Effector memory CD8-positive, alpha-beta T cell (primary cell): ENCODE measurements at regions not wholly inside any gene's neighbourhood (a gene's known extent, or its start where the extent isn't known, plus 50 kb on each side); places are given as distances from the start of the nearest gene placed in this dataset.
"Not testable (repeated sequence)": the region's sequence is repeated elsewhere in the genome, so short reads cannot be mapped to it uniquely, and the experiment has no call there.

Experiments used
- ATAC-seq: fragments of 150-1000 bp; cut with Tn5 transposase; replicated peaks from 2 replicates; pipeline ENCODE4 v1.10.0; 2021; ENCODE audit warnings: mild to moderate bottlenecking, moderate library complexity
- DNase-seq, 3 experiments: peaks; one replicate each; pipeline ENCODE4 v3.0.0; 2021
- H3K27ac Mint-ChIP-seq, 2 donors: one replicate each; pipeline ENCODE4 v1.8.0; 2022; ENCODE audit warnings: mild to moderate bottlenecking in 2 of 2, mixed read lengths in 2 of 2, moderate library complexity in 2 of 2
- H3K27me3 Mint-ChIP-seq, 2 donors: one replicate each; pipeline ENCODE4 v1.8.0; 2022; ENCODE audit warnings: mixed read lengths in 2 of 2
- H3K36me3 Mint-ChIP-seq: one replicate; pipeline ENCODE4 v1.8.0; 2022; ENCODE audit warnings: mild to moderate bottlenecking, moderate library complexity, mixed read lengths; ENCODE audit not compliant: insufficient read depth
- H3K4me1 Mint-ChIP-seq, 2 donors: one replicate each; pipeline ENCODE4 v1.8.0; 2022; ENCODE audit warnings: low read depth in 2 of 2, mixed read lengths in 2 of 2
- H3K4me3 Mint-ChIP-seq, 2 donors: one replicate each; pipeline ENCODE4 v1.8.0; 2022; ENCODE audit warnings: mild to moderate bottlenecking in 2 of 2, mixed read lengths in 2 of 2, moderate library complexity in 2 of 2
- H3K9me3 Mint-ChIP-seq, 2 donors: one replicate each; pipeline ENCODE4 v1.8.0; 2022; ENCODE audit warnings: mixed read lengths in 2 of 2

DNA sequence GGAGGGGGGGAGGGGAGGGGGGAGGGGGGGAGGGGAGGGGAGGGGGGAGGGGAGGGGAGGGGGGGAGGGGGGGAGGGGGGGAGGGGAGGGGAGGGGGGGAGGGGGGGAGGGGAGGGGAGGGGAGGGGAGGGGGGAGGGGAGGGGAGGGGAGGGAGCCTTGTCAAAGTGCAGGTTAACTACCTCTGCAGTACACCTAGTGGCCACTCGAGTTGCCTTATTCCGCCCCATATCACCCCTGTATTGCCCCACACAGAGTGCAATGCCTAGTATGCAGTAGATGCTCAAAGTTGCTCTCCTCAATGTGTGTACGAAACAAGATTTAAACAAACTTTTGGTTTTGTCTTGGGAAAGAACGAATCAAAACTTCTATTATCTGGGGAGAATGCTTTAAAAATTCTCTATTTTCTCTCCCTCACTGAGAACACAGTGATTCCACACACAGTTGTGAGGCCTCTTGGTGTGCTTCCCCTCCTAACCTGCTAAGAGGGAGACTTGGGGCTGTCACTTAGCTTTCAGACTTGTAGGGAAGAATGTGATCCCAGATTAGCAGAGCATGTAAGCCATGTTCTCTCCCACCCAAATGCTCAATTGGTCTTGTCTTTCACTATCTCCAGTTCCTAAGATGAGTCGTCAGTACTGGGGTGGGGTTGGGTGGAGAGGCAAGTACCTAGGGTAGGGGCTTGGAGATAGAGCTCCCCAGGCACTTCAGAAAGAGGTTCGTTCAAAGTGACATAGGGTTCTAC, 79.7 kb upstream of the MAP10 start:
- H3K27me3 Mint-ChIP-seq, result peaks cover 22 to 32% of the 10 kb centered on the region in 2 donors
- H3K27ac Mint-ChIP-seq, result no peak overlapping the region
- ATAC-seq, result no peak
- DNase-seq, result no peak
- peaks cover 5% of the 10 kb centered on the region for H3K36me3 Mint-ChIP-seq
- H3K4me1 Mint-ChIP-seq, result peaks cover 8 to 10% of the 10 kb centered on the region in 2 donors
- H3K9me3 Mint-ChIP-seq, result no peaks in the 10 kb centered on the region
- H3K4me3 Mint-ChIP-seq, result no peak overlapping the region

DNA sequence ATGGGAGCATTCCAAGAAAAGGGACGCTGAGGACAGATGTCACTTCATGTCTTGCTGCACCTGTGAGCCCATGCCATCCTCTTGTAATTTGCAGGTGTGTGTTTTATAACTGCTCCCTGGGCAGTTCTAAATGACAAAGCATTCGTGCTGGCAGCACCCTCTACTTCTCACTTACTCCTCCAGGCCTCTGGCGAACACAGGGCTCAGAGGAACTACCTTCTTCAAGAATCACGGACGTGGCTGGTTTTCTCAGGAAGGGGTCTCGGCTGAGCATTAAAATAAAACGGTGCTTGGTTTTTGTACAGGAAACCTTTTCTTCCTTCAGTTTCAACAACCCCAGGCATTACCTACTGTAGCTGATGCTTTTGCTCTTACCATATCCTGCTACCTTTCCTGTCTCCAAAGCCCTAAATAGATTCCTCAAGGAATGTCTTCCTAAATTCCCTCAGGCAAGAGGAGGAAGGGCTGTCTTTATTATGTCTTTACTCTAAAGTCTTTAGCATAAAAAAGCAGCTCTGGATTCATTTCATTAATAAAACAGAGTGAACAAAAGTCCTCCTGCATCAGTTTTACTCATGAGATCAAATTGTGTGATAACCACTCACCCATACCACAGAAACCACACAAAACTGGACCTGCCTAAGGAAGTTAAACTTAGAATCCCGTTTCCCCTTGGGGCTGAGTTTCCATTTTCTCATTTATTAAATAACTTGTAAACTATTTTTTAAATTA, 79.0 kb upstream of the MAP10 start:
- H3K27ac Mint-ChIP-seq, result no peak overlapping the region
- H3K4me3 Mint-ChIP-seq, result no peak overlapping the region
- H3K4me1 Mint-ChIP-seq, result peaks cover 8 to 10% of the 10 kb centered on the region in 2 donors
- peaks cover 22 to 30% of the 10 kb centered on the region in 2 donors for H3K27me3 Mint-ChIP-seq
- H3K36me3 Mint-ChIP-seq, result peaks cover 5% of the 10 kb centered on the region
- DNase-seq (no peak), ATAC-seq (no peak)
- H3K9me3 Mint-ChIP-seq, result no peaks in the 10 kb centered on the region

- H3K4me3 Mint-ChIP-seq, result no peak overlapping the region
- no peaks in the 10 kb centered on the region for H3K9me3 Mint-ChIP-seq
- DNase-seq (no peak), ATAC-seq (no peak)
- no peak overlapping the region for H3K27ac Mint-ChIP-seq
- peaks cover 5% of the 10 kb centered on the region for H3K36me3 Mint-ChIP-seq
- H3K27me3 Mint-ChIP-seq, result peaks cover 19 to 28% of the 10 kb centered on the region in 2 donors
- H3K4me1 Mint-ChIP-seq, result peaks cover 8 to 10% of the 10 kb centered on the region in 2 donors
Observed at GRCh38 chr1:232728507-232729263, 76.5 kb upstream of the MAP10 start.

GRCh38 chr1:232732344-232732910, 72.8 kb upstream of the MAP10 start:
- peaks cover 0 to 2% of the 10 kb centered on the region in 2 donors for H3K4me1 Mint-ChIP-seq
- no peaks in the 10 kb centered on the region for H3K36me3 Mint-ChIP-seq
- H3K27ac Mint-ChIP-seq, result no peak overlapping the region
- H3K9me3 Mint-ChIP-seq, result no peaks in the 10 kb centered on the region
- ATAC-seq, result no peak
- DNase-seq, result no peak
- H3K4me3 Mint-ChIP-seq, result no peak overlapping the region
- peaks cover 28 to 33% of the 10 kb centered on the region in 2 donors for H3K27me3 Mint-ChIP-seq

- no peak overlapping the region for H3K27ac Mint-ChIP-seq
- H3K4me3 Mint-ChIP-seq, result no peak overlapping the region
- ATAC-seq (no peak), DNase-seq (no peak)
- peaks cover 0 to 2% of the 10 kb centered on the region in 2 donors for H3K4me1 Mint-ChIP-seq
- no peaks in the 10 kb centered on the region for H3K9me3 Mint-ChIP-seq
- no peaks in the 10 kb centered on the region for H3K36me3 Mint-ChIP-seq
- peaks cover 0 to 18% of the 10 kb centered on the region in 2 donors for H3K27me3 Mint-ChIP-seq
Observed at GRCh38 chr1:232737917-232738316, 67.3 kb upstream of the MAP10 start.

GRCh38 chr1:232743999-232744398, 61.2 kb upstream of the MAP10 start:
- H3K27ac Mint-ChIP-seq, result no peak overlapping the region
- peaks cover 4 to 6% of the 10 kb centered on the region in 2 donors for H3K9me3 Mint-ChIP-seq
- no peak for DNase-seq
- peaks cover 0 to 10% of the 10 kb centered on the region in 2 donors for H3K27me3 Mint-ChIP-seq
- H3K4me3 Mint-ChIP-seq, result no peak overlapping the region
- ATAC-seq, result no peak
- H3K36me3 Mint-ChIP-seq, result no peaks in the 10 kb centered on the region
- no peaks in the 10 kb centered on the region for H3K4me1 Mint-ChIP-seq

- H3K4me3 Mint-ChIP-seq, result no peak overlapping the region
- H3K9me3 Mint-ChIP-seq, result peaks cover 4 to 11% of the 10 kb centered on the region in 2 donors
- DNase-seq, result no peak
- H3K4me1 Mint-ChIP-seq, result no peaks in the 10 kb centered on the region
- peaks cover 0 to 10% of the 10 kb centered on the region in 2 donors for H3K27me3 Mint-ChIP-seq
- ATAC-seq, result no peak
- H3K36me3 Mint-ChIP-seq, result no peaks in the 10 kb centered on the region
- no peak overlapping the region for H3K27ac Mint-ChIP-seq
Observed at GRCh38 chr1:232744847-232745246, 60.4 kb upstream of the MAP10 start.

DNA sequence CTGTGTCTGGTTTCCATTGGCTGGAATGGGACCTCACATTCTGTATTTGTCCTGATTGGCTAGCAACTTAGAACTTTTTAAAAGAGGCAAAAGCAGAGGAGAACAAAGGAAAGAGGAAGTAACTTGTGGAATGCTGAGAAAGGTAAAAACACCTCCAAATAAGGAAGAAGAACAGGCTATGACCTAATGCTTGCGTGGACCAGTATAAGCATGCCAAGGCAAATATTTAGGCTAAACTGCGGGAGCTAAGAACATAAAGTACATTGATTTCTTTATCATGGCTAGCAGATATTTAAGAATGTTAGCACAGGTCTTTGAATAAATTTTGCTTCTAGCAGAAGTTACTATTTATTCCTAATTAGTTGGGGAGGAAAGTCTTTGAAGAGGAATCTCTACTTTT, 59.5 kb upstream of the MAP10 start:
- Mint-ChIP-seq H3K9me3 (peaks cover 4 to 11% of the 10 kb centered on the region in 2 donors), H3K27me3 (peaks cover 0 to 10% of the 10 kb centered on the region in 2 donors)
- H3K36me3 Mint-ChIP-seq, DNase-seq, H3K4me1 Mint-ChIP-seq, ATAC-seq, H3K4me3 Mint-ChIP-seq, H3K27ac Mint-ChIP-seq: not testable (repeated sequence)

DNA sequence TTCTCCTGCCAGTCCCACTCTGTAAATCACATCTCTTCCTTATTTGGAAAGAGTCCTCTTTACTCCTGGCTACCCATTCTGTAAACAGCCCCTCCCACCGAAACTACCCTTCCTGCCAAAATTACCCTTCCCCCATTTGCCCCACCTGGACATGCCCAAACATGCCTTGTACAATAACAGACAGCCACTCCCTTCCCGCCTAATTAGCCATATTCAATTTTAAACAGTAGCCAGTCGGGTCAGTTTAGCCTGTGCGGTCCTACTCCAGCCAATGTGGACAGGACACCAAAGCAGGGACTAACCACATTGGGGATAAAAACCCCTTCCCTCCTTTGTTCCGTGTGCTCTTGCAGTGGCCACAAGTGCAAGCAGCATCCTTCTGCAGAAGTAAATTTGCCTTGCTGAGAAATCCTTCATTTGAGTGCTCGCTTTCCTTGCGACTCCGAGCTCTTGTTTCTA, 56.3 kb upstream of the MAP10 start:
- no peak overlapping the region for H3K4me3 Mint-ChIP-seq
- no peaks in the 10 kb centered on the region for H3K36me3 Mint-ChIP-seq
- no peaks in the 10 kb centered on the region for H3K4me1 Mint-ChIP-seq
- H3K9me3 Mint-ChIP-seq, result peaks cover 4 to 11% of the 10 kb centered on the region in 2 donors
- no peak for ATAC-seq
- no peak for DNase-seq
- H3K27ac Mint-ChIP-seq, result no peak overlapping the region
- peaks cover 0 to 17% of the 10 kb centered on the region in 2 donors for H3K27me3 Mint-ChIP-seq

DNA sequence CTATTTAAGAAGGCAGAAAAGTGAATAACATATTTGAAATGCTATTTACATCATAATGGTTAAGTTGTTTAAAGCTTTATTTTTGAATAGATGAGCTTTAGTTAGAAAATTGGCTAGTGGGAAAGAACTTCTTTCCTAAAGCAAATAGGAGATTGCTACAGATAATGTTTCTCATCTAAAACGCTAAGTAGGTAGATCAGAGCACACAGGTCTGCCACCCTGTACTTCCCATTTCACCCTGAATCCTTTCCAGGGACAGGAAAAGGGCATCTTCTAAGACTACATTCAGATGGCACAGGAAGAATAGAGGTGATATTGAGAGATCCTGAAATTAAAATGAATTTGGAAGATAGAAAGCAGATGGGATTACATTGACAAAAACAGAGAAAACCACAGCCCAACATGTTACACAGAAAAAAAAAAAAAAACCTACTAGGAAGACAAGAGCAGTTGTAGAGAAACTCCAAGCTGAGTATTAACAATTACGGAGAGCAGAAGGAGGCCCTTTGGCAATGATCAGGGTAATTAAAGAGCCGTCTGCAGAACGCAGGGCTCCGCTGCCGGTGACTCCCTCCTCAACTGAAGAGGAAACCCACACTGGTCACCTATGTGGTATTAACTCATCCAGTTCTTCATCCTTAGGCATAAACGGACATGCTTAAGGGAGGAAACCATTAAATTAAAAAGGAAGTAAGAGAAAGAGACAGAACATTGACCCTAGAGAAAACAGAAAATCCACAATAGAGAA, 53.6 kb upstream of the MAP10 start:
- H3K27me3 Mint-ChIP-seq, result peaks cover 0 to 7% of the 10 kb centered on the region in 2 donors

DNA sequence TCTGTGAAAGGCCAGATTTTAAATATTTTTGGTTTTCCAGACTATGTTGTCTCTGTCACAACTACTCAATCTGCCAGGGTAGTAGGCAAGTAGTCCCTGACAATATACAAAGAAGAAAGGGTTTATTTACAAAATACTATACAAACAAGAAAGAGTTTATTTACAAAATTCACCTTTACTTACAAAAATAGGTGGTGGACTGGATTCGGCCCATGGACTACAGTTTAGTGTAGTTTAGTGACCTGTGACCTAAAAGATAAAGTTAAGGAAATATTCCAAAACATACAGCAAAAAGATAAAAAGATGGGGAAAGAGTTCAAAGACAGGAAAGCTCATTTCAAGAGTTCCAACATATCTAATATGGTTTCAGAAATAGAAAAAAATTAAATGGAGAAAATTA, 52.9 kb upstream of the MAP10 start:
- H3K4me1 Mint-ChIP-seq, result no peaks in the 10 kb centered on the region
- peaks cover 4 to 11% of the 10 kb centered on the region in 2 donors for H3K9me3 Mint-ChIP-seq
- no peaks in the 10 kb centered on the region for H3K36me3 Mint-ChIP-seq
- H3K27ac Mint-ChIP-seq, result no peak overlapping the region
- peaks cover 0 to 7% of the 10 kb centered on the region in 2 donors for H3K27me3 Mint-ChIP-seq
- H3K4me3 Mint-ChIP-seq, result no peak overlapping the region
- DNase-seq (no peak), ATAC-seq (no peak)

More for the DNA sequence above, 53.6 kb upstream of the MAP10 start:
- Mint-ChIP-seq H3K4me1 (no peaks in the 10 kb centered on the region), H3K9me3 (peaks cover 4 to 11% of the 10 kb centered on the region in 2 donors), H3K27ac (no peak overlapping the region), H3K36me3 (no peaks in the 10 kb centered on the region), H3K4me3 (no peak overlapping the region)
- no peak for ATAC-seq
- DNase-seq, result no peak

DNA sequence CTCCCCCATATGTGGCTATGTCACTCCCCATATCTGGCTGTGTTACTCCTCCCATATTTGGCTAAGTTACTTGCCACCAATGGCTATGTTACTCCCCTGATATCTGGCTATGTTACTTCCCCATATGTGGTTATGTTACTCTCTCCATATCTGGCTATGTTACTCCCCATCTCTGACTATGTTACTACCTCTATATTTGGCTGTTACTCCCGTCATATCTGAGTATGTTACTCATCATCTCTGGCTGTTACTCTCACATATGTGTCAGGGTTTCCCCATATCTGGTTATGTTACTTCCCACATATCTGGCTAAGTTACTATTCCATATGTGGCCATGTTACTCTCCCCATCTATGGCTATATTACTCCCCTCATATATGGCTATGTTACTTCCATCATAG, 50.3 kb upstream of the MAP10 start:
- peaks cover 0 to 7% of the 10 kb centered on the region in 2 donors for H3K27me3 Mint-ChIP-seq
- H3K36me3 Mint-ChIP-seq, result no peaks in the 10 kb centered on the region
- DNase-seq (no peak), ATAC-seq (no peak)
- H3K4me3 Mint-ChIP-seq, result no peak overlapping the region
- H3K4me1 Mint-ChIP-seq, result no peaks in the 10 kb centered on the region
- H3K27ac Mint-ChIP-seq, result no peak overlapping the region
- H3K9me3 Mint-ChIP-seq, result no peaks in the 10 kb centered on the region
